WTC11 (cell line): ENCODE measurements at regions not wholly inside any gene's neighbourhood (a gene's known extent, or its start where the extent isn't known, plus 50 kb on each side); places are given as distances from the start of the nearest gene placed in this dataset.

Experiments used
- ATAC-seq: fragments of 200-7000 bp; cut with Tn5 transposase; 2 replicates; pipeline ENCODE4 v1.10.0; 2021; ENCODE audit warnings: mild to moderate bottlenecking, moderate library complexity
- CTCF ChIA-PET: fragments of 300-600 bp; sonication (Branson Sonifier 250); formaldehyde crosslinking; loops from one replicate; lab custom pipeline; 2021; ENCODE audit warnings: antibody characterized with exemption; lab: Charles Lee
- POLR2A ChIA-PET: fragments of 350-600 bp; sonication (Branson Sonifier 250); formaldehyde crosslinking; loops from one replicate; lab custom pipeline; 2021; ENCODE audit warnings: antibody characterized with exemption; lab: Charles Lee
- DNase-seq: peaks from one replicate; pipeline ENCODE4 v3.0.0; 2021; ENCODE audit warnings: low spot score
- H3K27ac Mint-ChIP-seq: 2 replicates; pipeline ENCODE4 v1.8.0; 2021; ENCODE audit warnings: mixed read lengths
- H3K27me3 Mint-ChIP-seq: 2 replicates; pipeline ENCODE4 v1.8.0; 2021; ENCODE audit warnings: low read depth, mild to moderate bottlenecking, moderate library complexity, mixed read lengths
- H3K36me3 Mint-ChIP-seq: 2 replicates; pipeline ENCODE4 v1.8.0; 2021; ENCODE audit warnings: mixed read lengths
- H3K4me1 Mint-ChIP-seq: 2 replicates; pipeline ENCODE4 v1.8.0; 2022; ENCODE audit warnings: mixed read lengths
- H3K4me3 Mint-ChIP-seq: 2 replicates; pipeline ENCODE4 v1.8.0; 2021; ENCODE audit warnings: mild to moderate bottlenecking, moderate library complexity, mixed read lengths
- H3K9me3 Mint-ChIP-seq: 2 replicates; pipeline ENCODE4 v1.8.0; 2021; ENCODE audit warnings: mixed read lengths
- ARID4B ChIP-seq: sonication (generic); formaldehyde crosslinking; IDR thresholded peaks from 2 replicates; pipeline ENCODE4 v1.8.0; 2023; ENCODE audit warnings: missing genetic modification reagents, mild to moderate bottlenecking, borderline replicate concordance
- ATF6 ChIP-seq: sonication (generic); formaldehyde crosslinking; IDR thresholded peaks from 2 replicates; pipeline ENCODE4 v1.8.1; 2023; ENCODE audit warnings: mild to moderate bottlenecking, missing genetic modification reagents
- E2F5 ChIP-seq: sonication (generic); formaldehyde crosslinking; IDR thresholded peaks from 2 replicates; pipeline ENCODE4 v1.8.1; 2022; ENCODE audit warnings: mild to moderate bottlenecking, moderate library complexity, missing genetic modification reagents
- EMX1 ChIP-seq: fragments of 250-450 bp; sonication (Bioruptor Pico); IDR thresholded peaks from 2 replicates; pipeline ENCODE4 v1.8.0; 2021; ENCODE audit warnings: mild to moderate bottlenecking
- FOXJ3 ChIP-seq: sonication (generic); formaldehyde crosslinking; IDR thresholded peaks from 2 replicates; pipeline ENCODE4 v1.9.0; 2021; ENCODE audit warnings: missing genetic modification reagents, mild to moderate bottlenecking, borderline replicate concordance
- FOXP4 ChIP-seq: sonication (generic); formaldehyde crosslinking; IDR thresholded peaks from 2 replicates; pipeline ENCODE4 v1.8.0; 2022; ENCODE audit warnings: mild to moderate bottlenecking, missing genetic modification reagents
- GRHL2 ChIP-seq: fragments of 250-450 bp; sonication (Bioruptor Pico); IDR thresholded peaks from 2 replicates; pipeline ENCODE4 v1.8.0; 2022; ENCODE audit warnings: mild to moderate bottlenecking, moderate library complexity; ENCODE audit not compliant: insufficient replicate concordance, severe bottlenecking
- MAX ChIP-seq: sonication (generic); formaldehyde crosslinking; IDR thresholded peaks from 2 replicates; pipeline ENCODE4 v1.8.0; 2022; ENCODE audit warnings: mild to moderate bottlenecking, missing genetic modification reagents
- NFE2L1 ChIP-seq: sonication (generic); formaldehyde crosslinking; IDR thresholded peaks from 2 replicates; pipeline ENCODE4 v1.8.1; 2023; ENCODE audit warnings: missing genetic modification reagents
- NR1H2 ChIP-seq: sonication (generic); formaldehyde crosslinking; IDR thresholded peaks from 2 replicates; pipeline ENCODE4 v1.9.0; 2021; ENCODE audit warnings: mild to moderate bottlenecking, moderate library complexity, missing genetic modification reagents
- NR3C1 ChIP-seq: sonication (generic); formaldehyde crosslinking; conservative IDR thresholded peaks from 2 replicates; pipeline ENCODE4 v1.8.1; 2023; ENCODE audit warnings: low read depth, mild to moderate bottlenecking, missing genetic modification reagents
- PRDM15 ChIP-seq: sonication (generic); formaldehyde crosslinking; IDR thresholded peaks from 2 replicates; pipeline ENCODE4 v1.8.0; 2022; ENCODE audit warnings: missing genetic modification reagents
- PRRX2 ChIP-seq: fragments of 250-450 bp; sonication (Bioruptor Pico); IDR thresholded peaks from 2 replicates; pipeline ENCODE4 v1.8.0; 2021; ENCODE audit warnings: mild to moderate bottlenecking
- TEAD1 ChIP-seq: sonication (generic); formaldehyde crosslinking; IDR thresholded peaks from 2 replicates; pipeline ENCODE4 v1.8.0; 2022; ENCODE audit warnings: mild to moderate bottlenecking, missing genetic modification reagents
- TEAD4 ChIP-seq: sonication (generic); formaldehyde crosslinking; IDR thresholded peaks from 2 replicates; pipeline ENCODE4 v1.8.0; 2022; ENCODE audit warnings: mild to moderate bottlenecking, missing genetic modification reagents
- ZBTB21 ChIP-seq: sonication (generic); formaldehyde crosslinking; IDR thresholded peaks from 2 replicates; pipeline ENCODE4 v1.8.1; 2023; ENCODE audit warnings: mild to moderate bottlenecking, missing genetic modification reagents, borderline replicate concordance
- ZNF263 ChIP-seq: sonication (generic); formaldehyde crosslinking; IDR thresholded peaks from 2 replicates; pipeline ENCODE4 v1.8.1; 2022; ENCODE audit warnings: low read depth, mild to moderate bottlenecking, moderate library complexity, missing genetic modification reagents

- DNase-seq = no peak
- H3K27me3 Mint-ChIP-seq = no peaks in the 10 kb centered on the region
- TF ChIP-seq TEAD1 (no peak), ATF6 (CRISPR knock-in tag) (no peak)
- TF ChIP-seq, all 79 proteins: peak for 0
- H3K27ac Mint-ChIP-seq = no peak overlapping the region
- H3K36me3 Mint-ChIP-seq = no peaks in the 10 kb centered on the region
- POLR2A ChIA-PET = no interaction called here
- CTCF ChIA-PET = no interaction called here
- H3K4me1 Mint-ChIP-seq = no peaks in the 10 kb centered on the region
- no peaks in the 10 kb centered on the region for H3K9me3 Mint-ChIP-seq
- H3K4me3 Mint-ChIP-seq = no peak overlapping the region
- ATAC-seq = no peak
Observed at GRCh38 chr7:13072014-13072413, 384.6 kb downstream of the ARL4A start.

GRCh38 chr7:13077466-13077865 is 390.0 kb downstream of the ARL4A start:
- TF ChIP-seq ZNF263 (CRISPR knock-in tag) (no peak), MAX (CRISPR knock-in tag) (no peak), GRHL2 (CRISPR knock-in tag) (no peak), ARID4B (CRISPR knock-in tag) (no peak), NR1H2 (CRISPR knock-in tag) (no peak), NR3C1 (CRISPR knock-in tag) (no peak), FOXJ3 (CRISPR knock-in tag) (no peak), FOXP4 (CRISPR knock-in tag) (no peak), PRRX2 (CRISPR knock-in tag) (no peak), TEAD4 (CRISPR knock-in tag) (no peak), EMX1 (CRISPR knock-in tag) (no peak), NFE2L1 (CRISPR knock-in tag) (no peak), ZBTB21 (CRISPR knock-in tag) (no peak), PRDM15 (CRISPR knock-in tag) (no peak), E2F5 (CRISPR knock-in tag) (no peak)
- Mint-ChIP-seq H3K9me3 (no peaks in the 10 kb centered on the region), H3K36me3 (no peaks in the 10 kb centered on the region), H3K4me1 (no peaks in the 10 kb centered on the region), H3K27me3 (no peaks in the 10 kb centered on the region), H3K27ac (no peak overlapping the region), H3K4me3 (no peak overlapping the region)
- POLR2A ChIA-PET = no interaction called here
- no peak for DNase-seq
- no peak for ATAC-seq
- CTCF ChIA-PET = no interaction called here
